HG03045 (cell line): ENCODE measurements at regions not wholly inside any gene's neighbourhood (a gene's known extent, or its start where the extent isn't known, plus 50 kb on each side); places are given as distances from the start of the nearest gene placed in this dataset.

Experiments
- ATAC-seq: cut with Tn5 transposase; IDR thresholded peaks from one replicate; pipeline ENCODE4 v1.9.1; 2021; ENCODE audit warnings: mild to moderate bottlenecking, moderate library complexity; ENCODE audit not compliant: unreplicated experiment

GRCh38 chr18:42184685-42185477 lies 229.8 kb downstream of the PIK3C3 start:
- ATAC-seq: no peak

DNA sequence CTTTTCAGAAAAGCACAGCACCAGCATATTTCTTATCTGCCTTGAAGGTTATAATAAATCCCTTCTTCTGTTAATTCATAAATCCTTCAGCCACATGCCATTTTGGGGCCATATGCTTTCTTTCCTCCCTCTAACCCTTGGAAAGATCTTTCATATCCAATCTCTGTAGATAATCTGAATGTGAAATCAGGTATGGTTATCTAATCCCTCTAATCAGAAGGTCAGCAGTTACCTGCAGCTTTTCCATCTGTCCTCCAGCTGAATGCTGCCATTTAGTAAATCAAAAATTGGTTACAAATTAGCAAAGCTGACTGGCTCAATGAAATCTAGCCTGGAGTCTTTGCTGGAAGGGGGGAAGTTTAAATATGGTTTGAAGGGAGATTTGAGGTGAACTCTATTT lies 230.5 kb downstream of the PIK3C3 start:
- no peak for ATAC-seq

DNA sequence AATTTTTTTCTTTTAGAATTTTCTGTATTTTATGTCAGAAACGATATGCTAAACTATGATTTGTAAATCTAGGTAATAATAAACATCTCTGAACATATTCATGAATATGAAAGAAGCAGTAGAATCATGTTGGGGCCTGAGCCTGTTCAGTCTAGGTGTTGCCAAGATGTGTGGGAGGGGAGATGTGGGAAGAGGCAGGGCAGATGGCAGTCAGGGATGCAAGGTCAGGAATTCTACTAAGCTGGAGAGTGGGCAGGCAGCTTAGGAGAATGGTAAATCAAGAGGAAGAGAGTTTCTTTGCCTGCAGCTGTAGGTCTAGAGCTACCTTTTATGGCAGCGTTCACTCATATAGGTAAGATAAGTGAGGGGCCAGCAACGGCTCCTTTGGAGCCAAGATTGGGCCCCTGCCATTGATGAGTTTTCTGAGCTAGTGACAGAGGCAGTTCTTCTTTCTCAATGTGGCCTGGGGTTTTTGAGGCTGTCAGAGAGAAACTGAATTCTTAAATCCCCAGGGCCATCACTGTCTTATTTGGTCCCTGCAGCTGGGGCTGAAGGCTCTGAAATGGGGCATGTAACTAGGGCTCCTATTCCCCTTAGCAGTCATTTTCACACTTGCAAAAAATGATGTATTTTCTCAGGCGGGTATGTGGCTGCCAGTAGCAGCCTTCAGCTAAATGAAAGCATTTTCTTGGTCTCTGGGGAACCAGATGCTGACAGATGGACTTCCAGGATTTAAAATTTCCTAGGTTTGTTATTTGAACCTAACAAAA lies 232.8 kb downstream of the PIK3C3 start:
- peak; percentile 70 for ATAC-seq

DNA sequence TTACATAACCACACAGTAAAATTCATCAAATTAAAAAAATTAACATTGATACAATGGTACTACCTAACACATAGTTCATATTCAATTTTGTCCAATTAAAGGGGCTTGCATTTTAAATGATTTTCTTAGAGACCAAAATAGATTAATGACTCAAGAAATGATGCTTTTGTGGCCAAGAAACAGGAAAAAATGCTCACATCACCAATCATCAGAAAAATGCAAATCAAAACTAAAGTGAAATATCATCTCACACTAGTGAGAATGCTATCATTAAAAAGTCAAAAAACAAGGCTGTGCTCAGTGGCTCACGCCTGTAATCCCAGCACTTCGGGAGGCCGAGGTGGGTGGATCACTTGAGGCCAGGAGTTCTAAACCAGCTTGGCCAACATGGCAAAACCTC lies 235.6 kb downstream of the PIK3C3 start:
- ATAC-seq: no peak

GRCh38 chr18:42192251-42193248 lies 237.5 kb downstream of the PIK3C3 start:
- ATAC-seq: no peak

- no peak for ATAC-seq
Measured at GRCh38 chr18:42196651-42197050, 241.6 kb downstream of the PIK3C3 start.

GRCh38 chr18:42201137-42201536 lies 246.1 kb downstream of the PIK3C3 start:
- ATAC-seq: no peak

GRCh38 chr18:42211201-42211600 lies 256.2 kb downstream of the PIK3C3 start:
- no peak for ATAC-seq

GRCh38 chr18:42222557-42222956 lies 267.5 kb downstream of the PIK3C3 start:
- ATAC-seq: no peak

DNA sequence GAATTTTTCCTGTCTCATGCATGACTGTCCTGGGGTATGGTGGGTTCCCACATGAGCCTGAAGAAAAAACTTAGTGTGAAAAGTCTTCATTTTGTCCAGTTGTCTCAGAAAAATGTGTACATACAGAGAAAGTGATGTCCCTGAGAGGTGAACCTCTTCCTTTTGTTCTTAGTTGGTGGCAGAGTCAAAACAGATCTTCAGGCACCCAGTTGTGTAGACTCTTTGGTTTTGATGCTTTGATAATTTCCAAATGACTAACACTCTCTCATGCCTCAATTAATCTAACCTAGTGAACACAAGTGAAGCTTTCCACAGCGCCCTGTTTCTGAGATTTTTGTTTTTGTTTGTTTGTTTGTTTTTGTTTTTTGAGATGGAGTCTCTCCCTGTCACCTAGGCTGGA lies 273.5 kb downstream of the PIK3C3 start:
- no peak for ATAC-seq

- peak; percentile 97 for ATAC-seq
Measured at GRCh38 chr18:42229211-42230210, 274.5 kb downstream of the PIK3C3 start.

- ATAC-seq: no peak
Measured at GRCh38 chr18:42230636-42231035, 275.6 kb downstream of the PIK3C3 start.

GRCh38 chr18:42231284-42231683 lies 276.2 kb downstream of the PIK3C3 start:
- ATAC-seq: no peak

GRCh38 chr18:42231796-42232195 lies 276.8 kb downstream of the PIK3C3 start:
- ATAC-seq: no peak

DNA sequence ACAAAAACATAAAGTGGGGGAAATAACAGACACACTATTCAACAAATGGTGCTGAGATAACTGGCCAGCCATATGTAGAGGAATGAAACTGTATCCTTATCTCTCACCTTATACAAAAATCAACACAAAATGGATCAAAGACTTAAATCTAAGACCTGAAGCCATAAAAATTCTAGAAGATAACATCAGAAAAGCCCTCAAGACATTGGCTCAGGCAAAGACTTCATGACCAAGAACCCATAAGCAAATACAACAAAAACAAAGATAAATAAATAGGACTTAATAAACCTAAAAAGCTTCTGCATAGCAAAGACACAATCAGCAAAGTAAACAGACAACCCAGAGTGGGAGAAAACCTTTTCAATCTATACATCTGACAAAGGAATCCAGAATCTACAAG lies 278.9 kb downstream of the PIK3C3 start:
- ATAC-seq: no peak

DNA sequence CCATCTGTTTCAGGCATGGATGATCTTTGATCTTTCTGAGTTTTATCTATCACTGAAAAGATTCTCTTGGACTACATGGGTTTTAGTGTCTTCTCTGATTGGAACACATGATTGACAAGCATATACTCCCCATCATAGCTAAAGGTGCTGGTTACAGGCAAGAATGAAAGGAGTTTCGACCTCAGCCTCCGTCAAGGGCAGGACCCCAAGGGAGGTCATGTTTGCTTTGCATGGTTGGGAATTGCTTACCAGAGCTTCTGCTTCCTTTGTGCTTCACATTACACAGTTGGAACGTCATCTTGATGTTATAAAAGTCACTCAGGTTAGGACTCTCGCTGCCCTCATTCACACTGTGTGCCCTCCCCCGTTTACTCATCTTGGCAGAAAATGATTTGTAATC lies 287.7 kb downstream of the PIK3C3 start:
- no peak for ATAC-seq

GRCh38 chr18:42245137-42245536 lies 290.1 kb downstream of the PIK3C3 start:
- ATAC-seq: no peak

GRCh38 chr18:42255908-42256765 lies 301.1 kb downstream of the PIK3C3 start:
- no peak for ATAC-seq
